8988T (cell line): ENCODE measurements at regions not wholly inside any gene's neighbourhood (a gene's known extent, or its start where the extent isn't known, plus 50 kb on each side); places are given as distances from the start of the nearest gene placed in this dataset.

Experiments used
- DNase-seq: peaks from one replicate; pipeline ENCODE4 v3.0.0; 2011

GRCh38 chrX:69221239-69222102 is 56.2 kb upstream of the PJA1 start:
- no peak for DNase-seq

- no peak for DNase-seq
These were observed 53.2 kb upstream of the PJA1 start for GRCh38 chrX:69218407-69218997.

- DNase-seq: no peak
These were observed 51.7 kb upstream of the PJA1 start for GRCh38 chrX:69216911-69217310.

- no peak for DNase-seq
These were observed 51.2 kb upstream of the PJA1 start for GRCh38 chrX:69216446-69216845.

GRCh38 chrX:69215161-69215875 is 50.1 kb upstream of the PJA1 start:
- no peak for DNase-seq
